ENCODE measurements at regions not wholly inside any gene's neighbourhood (a gene's known extent, or its start where the extent isn't known, plus 50 kb on each side); places are given as distances from the start of the nearest gene placed in this dataset.

- no peak overlapping the region for H3K27ac ChIP-seq
- ATAC-seq (no peak), DNase-seq (no peak)
- no peaks in the 10 kb centered on the region for H3K36me3 ChIP-seq (replicated peaks in 1 of 2; ENCODE audit: insufficient read depth in 1 of 2, low read depth in 2 of 2)
- no peaks in the 10 kb centered on the region for H3K9me3 ChIP-seq
- H3K27me3 ChIP-seq: no peaks in the 10 kb centered on the region
- H3K4me3 ChIP-seq: no peak overlapping the region
- 20 to 24% methylated on average over 1 of the region's 1 CpG for WGBS, 2 donors
- H3K4me1 ChIP-seq: no peaks in the 10 kb centered on the region
- intact Hi-C loops (cut with DNase I): no loop called here
- TF ChIP-seq CTCF (IDR thresholded peaks at IDR 0.05) (no peak), POLR2A (IDR thresholded peaks at IDR 0.05) (no peak)
Observed at GRCh38 chr1:214935258-214935657, 147.3 kb upstream of the KCNK2 start.

GRCh38 chr1:214939180-214939579 is 143.4 kb upstream of the KCNK2 start:
- no peaks in the 10 kb centered on the region for H3K36me3 ChIP-seq (replicated peaks in 1 of 2; ENCODE audit: insufficient read depth in 1 of 2, low read depth in 2 of 2)
- DNase-seq (no peak), ATAC-seq (no peak)
- TF ChIP-seq CTCF (IDR thresholded peaks at IDR 0.05) (no peak), POLR2A (IDR thresholded peaks at IDR 0.05) (no peak)
- no peak overlapping the region for H3K4me3 ChIP-seq
- no peaks in the 10 kb centered on the region for H3K9me3 ChIP-seq
- H3K4me1 ChIP-seq: no peaks in the 10 kb centered on the region
- intact Hi-C loops (cut with DNase I): no loop called here
- H3K27ac ChIP-seq: no peak overlapping the region
- no peaks in the 10 kb centered on the region for H3K27me3 ChIP-seq

GRCh38 chr1:214941061-214941460 is 141.5 kb upstream of the KCNK2 start:
- Histone ChIP-seq H3K4me1 (no peaks in the 10 kb centered on the region), H3K4me3 (no peak overlapping the region), H3K36me3 (replicated peaks in 1 of 2; ENCODE audit: insufficient read depth in 1 of 2, low read depth in 2 of 2) (no peaks in the 10 kb centered on the region), H3K27ac (no peak overlapping the region), H3K27me3 (no peaks in the 10 kb centered on the region), H3K9me3 (no peaks in the 10 kb centered on the region)
- ATAC-seq (no peak), DNase-seq (no peak)
- no peak for TF ChIP-seq CTCF (IDR thresholded peaks at IDR 0.05)
- intact Hi-C loops (cut with DNase I): no loop called here

GRCh38 chr1:214943054-214943453 is 139.5 kb upstream of the KCNK2 start:
- TF ChIP-seq POLR2A (IDR thresholded peaks at IDR 0.05) (no peak), CTCF (IDR thresholded peaks at IDR 0.05) (no peak)
- Histone ChIP-seq H3K4me3 (no peak overlapping the region), H3K27me3 (no peaks in the 10 kb centered on the region), H3K36me3 (replicated peaks in 1 of 2; ENCODE audit: insufficient read depth in 1 of 2, low read depth in 2 of 2) (no peaks in the 10 kb centered on the region), H3K9me3 (no peaks in the 10 kb centered on the region), H3K27ac (no peak overlapping the region), H3K4me1 (no peaks in the 10 kb centered on the region)
- DNase-seq (no peak), ATAC-seq (no peak)
- 40 to 72% methylated on average over 3 of the region's 3 CpGs for WGBS, 2 donors
- intact Hi-C loops (cut with DNase I): no loop called here

- no peaks in the 10 kb centered on the region for H3K4me1 ChIP-seq
- DNase-seq: no peak
- no peaks in the 10 kb centered on the region for H3K27me3 ChIP-seq
- no peaks in the 10 kb centered on the region for H3K9me3 ChIP-seq
- TF ChIP-seq POLR2A (IDR thresholded peaks at IDR 0.05) (no peak), CTCF (IDR thresholded peaks at IDR 0.05) (no peak)
- ATAC-seq: no peak
- 47 to 62% methylated on average over 1 of the region's 1 CpG for WGBS, 2 donors
- intact Hi-C loops (cut with DNase I): no loop called here
- H3K27ac ChIP-seq: no peak overlapping the region
- H3K36me3 ChIP-seq (replicated peaks in 1 of 2; ENCODE audit: insufficient read depth in 1 of 2, low read depth in 2 of 2): no peaks in the 10 kb centered on the region
- H3K4me3 ChIP-seq: no peak overlapping the region
Observed at GRCh38 chr1:214946615-214947014, 135.9 kb upstream of the KCNK2 start.
